Endothelial cell (in vitro differentiated cells): ENCODE measurements at regions not wholly inside any gene's neighbourhood (a gene's known extent, or its start where the extent isn't known, plus 50 kb on each side); places are given as distances from the start of the nearest gene placed in this dataset.

ENCODE experiments used
- DNase-seq: peaks from one replicate; pipeline ENCODE4 v3.0.0; 2021; ENCODE audit warnings: low spot score
- H3K27ac Mint-ChIP-seq: one replicate; pipeline ENCODE4 v1.8.0; 2021; ENCODE audit warnings: mixed read lengths, inconsistent platforms; ENCODE audit not compliant: unreplicated experiment
- H3K27me3 Mint-ChIP-seq: one replicate; pipeline ENCODE4 v1.8.0; 2021; ENCODE audit warnings: mild to moderate bottlenecking, moderate library complexity, mixed read lengths, inconsistent platforms; ENCODE audit not compliant: unreplicated experiment
- H3K36me3 Mint-ChIP-seq: one replicate; pipeline ENCODE4 v1.8.0; 2021; ENCODE audit warnings: mild to moderate bottlenecking, low read depth, mixed read lengths, inconsistent platforms; ENCODE audit not compliant: unreplicated experiment
- H3K4me1 Mint-ChIP-seq: one replicate; pipeline ENCODE4 v1.8.0; 2021; ENCODE audit warnings: mild to moderate bottlenecking, mixed read lengths, inconsistent platforms; ENCODE audit not compliant: unreplicated experiment
- H3K4me3 Mint-ChIP-seq: one replicate; pipeline ENCODE4 v1.8.0; 2021; ENCODE audit warnings: mild to moderate bottlenecking, mixed read lengths, inconsistent platforms; ENCODE audit not compliant: unreplicated experiment
- H3K9me3 Mint-ChIP-seq: one replicate; pipeline ENCODE4 v1.8.0; 2021; ENCODE audit warnings: mixed read lengths, inconsistent platforms; ENCODE audit not compliant: unreplicated experiment
- CTCF ChIP-seq: fragments of 200-600 bp; sonication (generic); IDR thresholded peaks from one replicate; pipeline ENCODE4 v1.5.0; 2021; ENCODE audit warnings: antibody characterized with exemption; ENCODE audit not compliant: unreplicated experiment

DNA sequence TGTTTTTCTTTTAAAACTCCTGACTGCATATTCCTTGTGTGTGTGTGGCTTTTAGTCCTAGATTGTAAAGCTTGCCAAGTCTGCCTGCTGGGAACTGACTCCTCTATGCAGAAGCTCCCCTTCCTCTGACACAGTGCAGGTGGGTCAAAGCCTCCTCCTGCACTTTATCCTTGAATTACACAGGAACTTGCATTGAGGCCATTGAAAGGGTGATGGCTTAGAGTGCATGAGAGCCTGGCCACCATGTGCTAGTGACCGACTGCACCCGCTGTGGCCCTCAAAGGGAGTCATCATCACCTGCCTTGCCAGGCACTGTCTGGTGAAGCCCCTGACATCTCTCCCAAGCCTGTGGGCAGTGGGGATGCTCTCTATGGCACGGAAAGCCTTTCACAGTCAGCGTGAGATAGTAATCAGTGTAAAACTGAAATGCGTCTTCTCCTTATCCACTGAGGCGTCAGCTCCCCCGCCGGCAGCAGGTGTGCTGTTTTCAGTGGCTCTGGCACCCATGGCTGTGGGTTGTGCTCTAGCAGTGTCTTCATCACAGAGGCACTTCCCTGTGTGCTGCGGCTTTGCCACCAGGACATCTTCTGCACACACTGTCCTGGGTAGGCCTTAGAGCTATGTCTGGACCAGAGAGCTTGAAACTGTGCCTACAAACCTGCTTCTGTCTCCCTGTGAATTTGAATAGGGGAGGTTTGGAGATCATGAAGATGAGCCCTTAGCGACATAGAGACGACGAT, 87.9 kb downstream of the THBS2 start:
- no peak for DNase-seq
- H3K27me3 Mint-ChIP-seq = peaks cover 6% of the 10 kb centered on the region
- no peak overlapping the region for H3K4me3 Mint-ChIP-seq
- no peaks in the 10 kb centered on the region for H3K9me3 Mint-ChIP-seq
- TF ChIP-seq CTCF = no peak
- H3K4me1 Mint-ChIP-seq = no peaks in the 10 kb centered on the region
- H3K27ac Mint-ChIP-seq = no peak overlapping the region
- H3K36me3 Mint-ChIP-seq = no peaks in the 10 kb centered on the region

- no peak overlapping the region for H3K27ac Mint-ChIP-seq
- DNase-seq = no peak
- peaks cover 5% of the 10 kb centered on the region for H3K27me3 Mint-ChIP-seq
- no peaks in the 10 kb centered on the region for H3K9me3 Mint-ChIP-seq
- no peaks in the 10 kb centered on the region for H3K36me3 Mint-ChIP-seq
- H3K4me3 Mint-ChIP-seq = no peak overlapping the region
- no peaks in the 10 kb centered on the region for H3K4me1 Mint-ChIP-seq
- TF ChIP-seq CTCF = no peak
Measured at GRCh38 chr6:169164986-169165385, 88.7 kb downstream of the THBS2 start.

GRCh38 chr6:169164451-169164850, 89.2 kb downstream of the THBS2 start:
- no peak overlapping the region for H3K4me3 Mint-ChIP-seq
- H3K9me3 Mint-ChIP-seq = no peaks in the 10 kb centered on the region
- H3K27ac Mint-ChIP-seq = no peak overlapping the region
- H3K27me3 Mint-ChIP-seq = peaks cover 5% of the 10 kb centered on the region
- no peaks in the 10 kb centered on the region for H3K4me1 Mint-ChIP-seq
- no peak for TF ChIP-seq CTCF
- H3K36me3 Mint-ChIP-seq = no peaks in the 10 kb centered on the region
- DNase-seq = no peak

DNA sequence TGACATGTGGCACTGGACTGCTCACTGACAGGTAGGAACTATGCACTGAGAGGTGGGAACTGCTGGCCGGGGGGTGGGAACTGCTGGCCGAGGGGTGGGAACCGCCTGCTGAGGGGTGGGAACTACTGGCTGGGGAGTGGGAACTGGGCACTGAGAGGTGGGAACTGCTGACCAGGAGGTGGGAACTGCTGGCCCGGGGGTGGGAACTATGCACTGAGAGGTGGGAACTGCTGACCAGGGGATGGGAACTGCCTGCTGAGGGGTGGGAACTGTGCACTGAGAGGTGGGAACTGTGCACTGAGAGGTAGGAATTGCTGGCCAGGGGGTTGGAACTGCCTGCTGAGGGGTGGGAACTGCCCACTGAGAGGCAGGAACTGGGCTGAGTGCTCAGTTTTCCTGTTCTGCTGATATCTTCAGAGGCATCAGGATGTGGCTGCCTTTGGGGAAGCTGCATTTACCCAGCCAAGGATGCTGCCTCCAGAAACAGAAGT, 90.2 kb downstream of the THBS2 start:
- H3K4me3 Mint-ChIP-seq = no peak overlapping the region
- H3K4me1 Mint-ChIP-seq = no peaks in the 10 kb centered on the region
- H3K9me3 Mint-ChIP-seq = no peaks in the 10 kb centered on the region

More for the DNA sequence above, 90.2 kb downstream of the THBS2 start:
- H3K27me3 Mint-ChIP-seq = peaks cover 4% of the 10 kb centered on the region
- no peaks in the 10 kb centered on the region for H3K36me3 Mint-ChIP-seq
- DNase-seq = no peak
- no peak overlapping the region for H3K27ac Mint-ChIP-seq
- TF ChIP-seq CTCF = no peak
